Endothelial cell of umbilical vein (primary cell): ENCODE measurements at regions not wholly inside any gene's neighbourhood (a gene's known extent, or its start where the extent isn't known, plus 50 kb on each side); places are given as distances from the start of the nearest gene placed in this dataset.

ENCODE experiments used
- BruUV-seq: library from RNA; stranded (reverse); fragments of 400-500 nt; replicated peaks from 2 replicates; lab custom pipeline; 2021; lab: Mats Ljungman, UMichigan
- CTCF ChIA-PET: fragments of 300-600, 350-600 bp; sonication (Branson Sonifier 250); formaldehyde crosslinking; loops from one replicate; lab custom pipeline; 2021; ENCODE audit warnings: antibody characterized with exemption, inconsistent platforms; lab: Charles Lee
- POLR2A ChIA-PET: fragments of 300-600, 350-600 bp; sonication (Branson Sonifier 250); formaldehyde crosslinking; loops from one replicate; lab custom pipeline; 2021; ENCODE audit warnings: antibody characterized with exemption, inconsistent platforms; lab: Charles Lee
- DNase-seq: peaks from one replicate; pipeline ENCODE4 v3.0.0-alpha.2; 2011; ENCODE audit warnings: low read depth, low spot score
- FAIRE-seq: peaks from 2 replicates; lab custom pipeline; 2011; peaks lifted over from hg19 to GRCh38; lab: Jason Lieb, UNC
- H2AFZ ChIP-seq: 2 replicates; pipeline ENCODE4 v1.6.0; 2012; ENCODE audit warnings: low read depth, low read length, control low read depth, inconsistent platforms
- H3K27ac ChIP-seq: 2 replicates; pipeline ENCODE4 v1.5.1; 2011; ENCODE audit warnings: low read depth, mild to moderate bottlenecking, control low read depth, low read length, moderate library complexity; ENCODE audit not compliant: insufficient read depth
- H3K27me3 ChIP-seq, 2 experiments: 2 replicates each; pipeline versions ENCODE4 v1.6.0 to v1.6.1; 2011; ENCODE audit warnings: low read length in 2 of 2, mixed read lengths in 1 of 2; ENCODE audit not compliant: control insufficient read depth in 2 of 2, insufficient read depth in 2 of 2
- H3K36me3 ChIP-seq, 2 experiments: 2 replicates in 1 of 2; 3 replicates in 1 of 2; pipeline ENCODE4 v1.5.1; 2011; ENCODE audit warnings: low read length in 2 of 2, mild to moderate bottlenecking in 1 of 2, moderate library complexity in 1 of 2; ENCODE audit not compliant: control insufficient read depth in 2 of 2, insufficient read depth in 2 of 2; ENCODE audit errors: extremely low read depth in 1 of 2
- H3K4me1 ChIP-seq: 3 replicates; pipeline ENCODE4 v1.5.1; 2011; ENCODE audit warnings: mild to moderate bottlenecking, low read length; ENCODE audit not compliant: control insufficient read depth, insufficient read depth; ENCODE audit errors: extremely low read depth
- H3K4me2 ChIP-seq: 2 replicates; pipeline ENCODE4 v1.6.1; 2011; ENCODE audit warnings: low read length, control low read depth, mixed read lengths; ENCODE audit not compliant: insufficient read depth
- H3K4me3 ChIP-seq, 3 experiments: fragments of 200-600 bp in 1 of 3; sonication (generic), shearing (Covaris generic) in 1 of 3; replicated peaks in 1 of 3; 2 replicates each; pipeline ENCODE4 v1.5.1; 2011 to 2016; ENCODE audit warnings: control low read depth in 3 of 3, low read length in 3 of 3, mild to moderate bottlenecking in 2 of 3, inconsistent platforms in 1 of 3, low read depth in 1 of 3, moderate library complexity in 1 of 3; ENCODE audit not compliant: insufficient read depth in 1 of 3
- H3K79me2 ChIP-seq: 2 replicates; pipeline ENCODE4 v1.6.0; 2012; ENCODE audit warnings: low read length, inconsistent platforms; ENCODE audit not compliant: control insufficient read depth, insufficient read depth
- H3K9ac ChIP-seq: replicated peaks from 2 replicates; pipeline ENCODE3; 2011; ENCODE audit warnings: low read length, control low read depth; ENCODE audit not compliant: insufficient read depth; ENCODE audit errors: extremely low read depth
- H3K9me1 ChIP-seq: replicated peaks from 3 replicates; pipeline ENCODE4 v1.6.0; 2011; ENCODE audit warnings: mild to moderate bottlenecking, low read length; ENCODE audit not compliant: control insufficient read depth, insufficient read depth; ENCODE audit errors: extremely low read depth
- H3K9me3 ChIP-seq: replicated peaks from 2 replicates; pipeline ENCODE4 v1.5.1; 2012; ENCODE audit warnings: low read length, inconsistent platforms; ENCODE audit not compliant: control insufficient read depth, insufficient read depth
- H4K20me1 ChIP-seq: replicated peaks from 2 replicates; pipeline ENCODE3; 2011; ENCODE audit warnings: mild to moderate bottlenecking, low read length; ENCODE audit not compliant: control insufficient read depth, insufficient read depth; ENCODE audit errors: extremely low read depth
- CTCF ChIP-seq, 2 donors: IDR thresholded peaks; 1 replicate in 1 of 2; 2 replicates in 1 of 2; pipeline ENCODE4 v1.5.1; 2011; ENCODE audit warnings: low read length in 2 of 2, mild to moderate bottlenecking in 2 of 2, moderate library complexity in 2 of 2, control low read depth in 1 of 2, inconsistent platforms in 1 of 2, low read depth in 1 of 2; ENCODE audit not compliant: insufficient read depth in 1 of 2; ENCODE audit errors: extremely low read depth in 1 of 2
- EZH2 ChIP-seq: IDR thresholded peaks from 2 replicates; pipeline ENCODE4 v1.6.1; 2012; ENCODE audit warnings: borderline replicate concordance, low read depth, mild to moderate bottlenecking, moderate library complexity, low read length, inconsistent platforms; ENCODE audit not compliant: severe bottlenecking
- FOS ChIP-seq: IDR thresholded peaks from 2 replicates; pipeline ENCODE4 v1.6.1; 2011; ENCODE audit warnings: mild to moderate bottlenecking, low read length, moderate library complexity, borderline replicate concordance; ENCODE audit not compliant: insufficient read depth
- JUN ChIP-seq: IDR thresholded peaks from 2 replicates; pipeline ENCODE4 v1.6.1; 2011; ENCODE audit warnings: borderline replicate concordance, low read depth; ENCODE audit not compliant: insufficient read length, insufficient read depth
- MAX ChIP-seq: IDR thresholded peaks from 2 replicates; pipeline ENCODE4 v1.6.1; 2011; ENCODE audit not compliant: insufficient read depth, insufficient read length
- MYC ChIP-seq: IDR thresholded peaks from one replicate; pipeline ENCODE4 v1.6.1; 2011; ENCODE audit warnings: mild to moderate bottlenecking, low read depth, low read length
- dilution Hi-C: fragments of 300-500 bp; cut with MboI; formaldehyde crosslinking; loops from one replicate; pipeline ENCODE4 v1.15.0; 2019; ENCODE audit warnings: low sequenced_read_pairs; ENCODE audit not compliant: extremely low pct_ligation_motif_present
- intact Hi-C: fragments of 100-400 bp; cut with micrococcal nuclease; formaldehyde crosslinking; loops from one replicate; pipeline ENCODE4 v1.10.0; 2022

DNA sequence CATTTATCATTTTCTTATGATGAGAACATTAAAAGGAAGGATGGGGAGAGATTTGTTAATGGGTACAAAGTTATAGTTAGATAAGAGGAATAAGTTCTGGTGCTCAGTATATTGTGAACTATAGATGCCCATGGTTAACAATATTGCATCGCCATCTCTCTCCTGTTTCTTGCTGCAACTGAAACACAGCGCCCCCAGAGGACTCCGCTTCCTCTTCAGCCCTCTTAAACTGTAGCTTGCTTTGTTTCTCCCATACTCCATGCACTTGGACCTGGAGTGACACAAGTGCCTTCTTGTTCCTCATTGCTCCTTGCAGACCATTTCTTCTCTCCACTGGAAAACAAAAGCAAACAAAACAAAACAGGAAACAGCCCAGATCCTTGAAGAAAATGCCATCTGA is 70.1 kb upstream of the NTPCR start:
- Histone ChIP-seq H3K27me3 (no peaks in the 10 kb centered on the region), H4K20me1 (no peaks in the 10 kb centered on the region), H3K27ac (no peak overlapping the region), H3K9me1 (no peaks in the 10 kb centered on the region), H3K36me3 (no peaks in the 10 kb centered on the region), H3K4me3 (no peak overlapping the region), H3K9me3 (no peaks in the 10 kb centered on the region), H2AFZ (no peak overlapping the region), H3K79me2 (no peaks in the 10 kb centered on the region), H3K9ac (no peak overlapping the region), H3K4me1 (no peaks in the 10 kb centered on the region), H3K4me2 (no peak overlapping the region)
- TF ChIP-seq CTCF (IDR thresholded peaks at IDR 0.05; ENCODE audit: extremely low read depth in 1 of 2, insufficient read depth in 1 of 2, low read depth in 1 of 2, low read length in 2 of 2) (peak; percentile 36 to 62), JUN (no peak), EZH2 (no peak), MYC (no peak), MAX (no peak), FOS (no peak)
- peak; percentile 26 for DNase-seq
- dilution Hi-C loops (no loop called here), intact Hi-C loops (loop anchor here (2.0 to 10.0 kb wide), 2 partner anchors 246 to 364 kb away; no protein-coding TSS in a partner anchor)
- POLR2A ChIA-PET: interaction anchor here (0.6 to 0.7 kb wide), 2 partner anchors 30 to 301 kb away, joined by 3 to 4 read pairs; no protein-coding TSS in a partner anchor
- CTCF ChIA-PET: interaction anchor here (0.5 to 2.5 kb wide), 22 partner anchors 9 to 361 kb away, joined by 3 to 19 read pairs (median 3); no protein-coding TSS in a partner anchor
- no TSS peak for BruUV-seq
- FAIRE-seq: no peak
